Uterus (tissue), 2 donors: ENCODE measurements at regions not wholly inside any gene's neighbourhood (a gene's known extent, or its start where the extent isn't known, plus 50 kb on each side); places are given as distances from the start of the nearest gene placed in this dataset.

ENCODE experiments used
- POLR2A ChIP-seq, 2 donors: fragments of 450-650 bp; IDR thresholded peaks; one replicate each; pipeline ENCODE4 v1.6.1; 2016; ENCODE audit warnings: antibody characterized with exemption in 2 of 2, mild to moderate bottlenecking in 1 of 2, moderate library complexity in 1 of 2
- TF ChIP-seq, protein P1 (sequence below), 4 experiments: fragments of 200-600 bp in 2 of 4; fragments of 450-650 bp in 2 of 4; sonication (generic) in 2 of 4; IDR thresholded peaks; one replicate each; pipeline ENCODE4 v1.5.1; 2016 to 2019; ENCODE audit warnings: antibody characterized with exemption in 4 of 4, mild to moderate bottlenecking in 2 of 4, moderate library complexity in 1 of 4

DNA sequence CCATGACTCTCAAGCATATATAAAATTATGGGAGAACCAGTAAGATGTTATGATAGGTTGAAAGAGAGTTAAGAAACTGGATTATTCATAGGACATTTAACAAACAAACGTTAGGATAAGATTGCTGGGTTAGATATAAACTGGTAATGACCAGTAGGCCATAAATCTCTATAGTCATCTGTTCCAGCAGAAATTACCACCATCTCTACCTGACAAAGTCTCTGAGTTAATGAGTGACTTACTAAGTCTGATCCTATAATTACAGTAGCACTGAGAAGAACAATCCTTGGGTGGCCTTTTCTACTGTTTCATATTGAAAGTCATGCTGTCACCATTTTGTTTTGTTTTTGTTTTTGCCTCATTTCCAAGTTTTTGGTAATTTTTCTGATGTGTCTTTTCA, 136.9 kb upstream of the CNOT2 start:
- no peak for TF ChIP-seq POLR2A (IDR thresholded peaks at IDR 0.05)
- TF ChIP-seq, protein P1, sequence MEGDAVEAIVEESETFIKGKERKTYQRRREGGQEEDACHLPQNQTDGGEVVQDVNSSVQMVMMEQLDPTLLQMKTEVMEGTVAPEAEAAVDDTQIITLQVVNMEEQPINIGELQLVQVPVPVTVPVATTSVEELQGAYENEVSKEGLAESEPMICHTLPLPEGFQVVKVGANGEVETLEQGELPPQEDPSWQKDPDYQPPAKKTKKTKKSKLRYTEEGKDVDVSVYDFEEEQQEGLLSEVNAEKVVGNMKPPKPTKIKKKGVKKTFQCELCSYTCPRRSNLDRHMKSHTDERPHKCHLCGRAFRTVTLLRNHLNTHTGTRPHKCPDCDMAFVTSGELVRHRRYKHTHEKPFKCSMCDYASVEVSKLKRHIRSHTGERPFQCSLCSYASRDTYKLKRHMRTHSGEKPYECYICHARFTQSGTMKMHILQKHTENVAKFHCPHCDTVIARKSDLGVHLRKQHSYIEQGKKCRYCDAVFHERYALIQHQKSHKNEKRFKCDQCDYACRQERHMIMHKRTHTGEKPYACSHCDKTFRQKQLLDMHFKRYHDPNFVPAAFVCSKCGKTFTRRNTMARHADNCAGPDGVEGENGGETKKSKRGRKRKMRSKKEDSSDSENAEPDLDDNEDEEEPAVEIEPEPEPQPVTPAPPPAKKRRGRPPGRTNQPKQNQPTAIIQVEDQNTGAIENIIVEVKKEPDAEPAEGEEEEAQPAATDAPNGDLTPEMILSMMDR (IDR thresholded peaks at IDR 0.05) = no peak
